ENCODE measurements at regions not wholly inside any gene's neighbourhood (a gene's known extent, or its start where the extent isn't known, plus 50 kb on each side); places are given as distances from the start of the nearest gene placed in this dataset.
A peak's percentile ranks its signal among the peaks of the same experiment; 100 is the strongest.

DNA sequence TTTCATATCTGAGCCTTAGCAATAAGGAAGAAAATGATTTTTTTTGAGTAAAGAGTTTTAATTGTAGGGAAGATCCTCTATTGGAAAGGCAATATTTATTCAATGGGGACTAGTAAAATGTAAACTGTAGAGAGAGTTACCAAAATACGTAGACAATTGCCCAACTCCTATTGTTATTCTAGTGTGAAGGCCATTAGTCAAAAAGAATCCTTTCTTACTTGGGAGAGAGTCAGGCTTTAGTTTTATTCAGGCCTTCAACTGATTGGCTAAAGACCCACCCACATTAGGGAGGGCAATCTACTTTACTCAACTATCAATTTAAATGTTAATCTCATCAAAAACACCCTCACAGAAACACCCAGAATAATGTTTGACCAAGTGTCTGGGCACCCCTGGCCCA is 485.8 kb upstream of the ATXN7L3B start:
- no peak overlapping the region for H3K27ac ChIP-seq
- TF ChIP-seq CTCF (conservative IDR thresholded peaks at IDR 0.05): no peak

DNA sequence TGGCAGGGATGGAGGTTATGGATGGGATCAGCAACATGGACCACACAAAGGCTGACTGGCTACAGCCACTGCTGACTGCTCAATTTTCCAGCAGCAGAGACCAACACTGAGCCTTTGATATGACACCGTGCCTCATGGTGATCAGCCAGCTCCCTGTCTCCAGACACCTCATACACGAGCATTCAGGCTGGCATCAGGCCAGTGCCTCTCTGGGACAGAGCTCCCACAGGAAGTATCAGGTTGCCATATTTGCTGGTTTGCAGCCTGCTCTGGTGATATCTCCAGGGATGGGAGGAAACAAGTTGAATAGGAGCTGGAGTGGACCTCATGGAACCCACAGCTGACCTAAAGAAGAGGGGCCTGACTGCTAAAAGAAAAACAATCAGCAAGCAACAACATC is 471.2 kb upstream of the ATXN7L3B start:
- H3K27ac ChIP-seq: no peak overlapping the region
- TF ChIP-seq CTCF (conservative IDR thresholded peaks at IDR 0.05): no peak

DNA sequence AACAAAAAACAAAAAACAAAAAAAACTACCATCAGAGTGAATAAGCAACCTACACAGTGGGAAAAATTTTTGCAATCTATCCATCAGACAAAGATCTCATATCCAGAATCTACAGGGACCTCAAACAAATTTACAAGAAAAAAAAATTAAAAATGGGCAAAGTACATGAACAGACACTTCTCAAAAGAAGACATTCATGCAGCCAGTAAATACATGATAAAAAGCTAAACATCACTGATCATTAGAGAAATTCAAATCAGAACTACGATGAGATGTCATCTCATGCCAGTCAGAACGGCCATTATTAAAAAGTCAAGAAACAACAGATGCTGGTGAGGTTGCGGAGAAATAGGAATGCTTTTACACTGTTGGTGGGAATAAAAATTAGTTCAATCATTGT is 466.5 kb upstream of the ATXN7L3B start:
- TF ChIP-seq CTCF (conservative IDR thresholded peaks at IDR 0.05): no peak

DNA sequence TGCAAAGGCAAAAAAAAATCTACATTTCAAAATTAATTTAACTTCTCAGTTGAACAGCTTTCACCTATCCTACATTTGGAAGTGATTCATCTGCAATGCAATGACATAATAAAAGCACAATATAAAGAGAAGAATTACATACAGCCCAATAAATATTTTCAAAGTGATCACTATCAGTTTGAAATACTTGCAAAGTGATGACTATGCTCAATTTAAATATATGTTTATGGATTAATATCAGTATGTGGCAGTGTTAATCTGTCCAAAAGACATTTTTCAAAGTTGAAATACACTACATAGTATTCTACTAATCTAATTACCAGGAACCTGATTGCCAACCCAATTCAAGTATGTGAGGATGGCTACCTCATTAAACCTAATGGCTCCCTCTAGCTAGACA is 460.7 kb upstream of the ATXN7L3B start:
- no peak overlapping the region for H3K27ac ChIP-seq
- no peak for TF ChIP-seq CTCF (conservative IDR thresholded peaks at IDR 0.05)

More for the DNA sequence above, 466.5 kb upstream of the ATXN7L3B start:
- H3K27ac ChIP-seq: no peak overlapping the region

DNA sequence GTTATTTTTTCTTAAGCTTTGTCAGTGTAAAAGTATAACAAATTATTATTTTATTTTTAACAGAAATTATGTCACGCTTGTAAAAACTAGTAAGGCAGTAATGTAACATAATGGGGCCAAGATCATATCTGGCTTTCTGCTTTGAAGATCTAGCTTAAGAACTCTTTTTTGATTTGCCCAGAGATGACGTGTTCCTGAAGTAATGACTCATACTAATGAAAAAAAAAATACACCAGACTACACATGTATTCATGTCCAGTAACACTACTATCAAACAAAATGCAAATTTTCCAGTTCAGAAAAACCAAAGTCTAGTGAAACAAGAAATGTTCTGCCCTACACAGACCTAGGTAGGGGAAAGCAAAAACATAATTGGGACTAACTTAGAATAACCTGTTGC is 432.2 kb upstream of the ATXN7L3B start:
- TF ChIP-seq CTCF (conservative IDR thresholded peaks at IDR 0.05): no peak
- no peak overlapping the region for H3K27ac ChIP-seq

DNA sequence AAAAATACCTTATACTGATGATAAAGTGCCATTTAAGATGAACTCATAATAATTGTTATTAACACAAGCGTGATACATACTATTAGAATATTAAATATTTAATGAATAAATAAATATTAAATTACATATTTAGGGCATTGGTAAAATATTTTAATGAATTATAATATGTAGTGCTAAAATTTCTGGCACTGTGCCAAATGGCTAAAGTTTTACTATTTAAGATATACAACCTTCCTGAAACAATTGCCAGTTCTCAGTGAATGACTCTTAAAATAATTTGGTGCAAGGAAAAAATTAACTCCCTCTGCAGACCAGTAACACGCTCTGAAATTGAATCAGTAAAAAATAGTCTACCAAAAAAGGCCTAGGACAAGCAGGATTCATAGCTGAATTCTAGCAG is 428.9 kb upstream of the ATXN7L3B start:
- no peak for TF ChIP-seq CTCF (conservative IDR thresholded peaks at IDR 0.05)
- H3K27ac ChIP-seq: no peak overlapping the region

- H3K27ac ChIP-seq: no peak overlapping the region
- 0 out of 2 replicates have a peak, but pooled peaks have one; percentile 15 for TF ChIP-seq CTCF (conservative IDR thresholded peaks at IDR 0.05)
Measured at GRCh38 chr12:74111688-74112360, 425.8 kb upstream of the ATXN7L3B start.
